HG02840 (cell line): ENCODE measurements at regions not wholly inside any gene's neighbourhood (a gene's known extent, or its start where the extent isn't known, plus 50 kb on each side); places are given as distances from the start of the nearest gene placed in this dataset.

ENCODE experiments used
- ATAC-seq: cut with Tn5 transposase; IDR thresholded peaks from one replicate; pipeline ENCODE4 v1.9.1; 2021; ENCODE audit warnings: mild to moderate bottlenecking, moderate library complexity, moderate number of reproducible peaks; ENCODE audit not compliant: unreplicated experiment, low FRiP score

- no peak for ATAC-seq
These were observed 1900.0 kb upstream of the SEL1L start for GRCh38 chr14:83433618-83434017.

DNA sequence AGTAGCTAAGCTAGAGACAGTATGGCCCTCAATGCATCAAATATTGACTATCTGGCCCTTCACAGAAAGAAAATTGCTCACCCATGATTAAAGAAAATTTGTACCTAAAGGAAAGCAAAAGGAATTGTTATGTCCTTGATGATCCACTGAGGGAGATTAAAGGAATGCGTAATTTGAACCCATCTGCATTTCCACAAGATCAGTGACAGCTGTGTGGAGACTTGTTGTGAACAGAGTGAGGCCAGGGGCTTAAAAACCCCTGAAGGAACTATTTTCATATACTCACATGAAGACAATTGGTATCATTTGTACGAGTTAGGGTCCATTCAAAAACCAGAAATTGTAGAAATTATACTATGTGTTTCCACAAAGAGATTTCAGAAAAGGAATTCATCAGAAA is 1908.1 kb upstream of the SEL1L start:
- ATAC-seq: no peak

DNA sequence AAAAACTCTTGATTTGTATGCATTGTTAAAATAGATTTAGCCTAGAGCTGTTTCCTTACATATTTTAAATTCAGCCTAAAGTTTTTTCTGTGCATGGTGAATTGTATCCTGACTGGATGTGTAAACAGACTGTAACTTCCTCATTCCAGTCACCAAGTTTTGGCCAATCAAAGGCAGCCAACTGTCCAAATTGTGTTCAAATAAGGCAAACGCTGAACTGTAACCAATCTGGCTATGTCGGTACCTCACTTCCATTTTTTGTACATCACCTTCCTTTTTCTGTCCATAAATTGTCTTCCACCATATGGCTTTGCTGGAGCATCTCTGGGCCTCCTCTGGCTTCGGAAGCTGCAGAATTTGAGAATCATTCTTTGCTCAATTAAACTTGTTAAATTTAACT is 1921.9 kb upstream of the SEL1L start:
- no peak for ATAC-seq

DNA sequence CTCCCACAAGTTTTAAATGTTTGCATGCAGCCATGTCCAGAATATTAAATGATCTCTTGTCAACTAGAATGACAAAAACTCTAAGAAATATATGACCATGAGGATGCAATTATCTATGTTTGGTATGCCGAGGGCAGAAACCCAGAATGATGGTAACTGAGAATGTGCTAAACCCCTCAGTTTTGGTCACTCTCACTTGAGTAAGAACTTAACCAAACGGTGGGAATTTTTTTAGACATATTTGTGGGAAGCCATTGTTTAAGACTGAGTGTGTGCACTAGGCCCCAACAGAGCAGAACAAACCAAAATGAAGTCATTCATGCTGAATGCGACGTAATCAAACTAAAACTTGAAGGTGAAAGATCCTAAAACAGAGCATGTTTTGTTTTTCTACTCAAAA is 1927.9 kb upstream of the SEL1L start:
- ATAC-seq: no peak

- ATAC-seq: no peak
These were observed 1929.1 kb upstream of the SEL1L start for GRCh38 chr14:83462759-83463158.

GRCh38 chr14:83463500-83464098 is 1929.9 kb upstream of the SEL1L start:
- no peak for ATAC-seq

- ATAC-seq: no peak
These were observed 1934.2 kb upstream of the SEL1L start for GRCh38 chr14:83467811-83468210.

DNA sequence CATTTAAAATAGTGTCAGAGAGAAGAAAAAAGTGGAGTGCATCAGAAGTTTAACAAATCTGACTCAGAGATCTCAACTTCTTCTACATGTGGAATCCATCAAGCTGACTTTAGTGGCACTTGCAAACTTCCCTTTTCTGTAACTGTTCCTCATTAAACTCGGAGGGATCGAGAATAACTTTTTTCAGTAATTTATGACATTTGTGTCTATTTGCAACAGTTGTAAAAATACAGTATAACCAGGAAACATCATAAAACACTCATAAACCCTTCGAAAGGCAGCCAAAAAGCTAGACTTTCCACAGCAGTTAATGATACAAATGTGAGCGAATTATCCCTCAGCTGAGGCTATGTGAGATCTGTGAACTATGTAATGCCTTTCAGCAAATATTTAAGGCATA is 1936.8 kb upstream of the SEL1L start:
- ATAC-seq: no peak

DNA sequence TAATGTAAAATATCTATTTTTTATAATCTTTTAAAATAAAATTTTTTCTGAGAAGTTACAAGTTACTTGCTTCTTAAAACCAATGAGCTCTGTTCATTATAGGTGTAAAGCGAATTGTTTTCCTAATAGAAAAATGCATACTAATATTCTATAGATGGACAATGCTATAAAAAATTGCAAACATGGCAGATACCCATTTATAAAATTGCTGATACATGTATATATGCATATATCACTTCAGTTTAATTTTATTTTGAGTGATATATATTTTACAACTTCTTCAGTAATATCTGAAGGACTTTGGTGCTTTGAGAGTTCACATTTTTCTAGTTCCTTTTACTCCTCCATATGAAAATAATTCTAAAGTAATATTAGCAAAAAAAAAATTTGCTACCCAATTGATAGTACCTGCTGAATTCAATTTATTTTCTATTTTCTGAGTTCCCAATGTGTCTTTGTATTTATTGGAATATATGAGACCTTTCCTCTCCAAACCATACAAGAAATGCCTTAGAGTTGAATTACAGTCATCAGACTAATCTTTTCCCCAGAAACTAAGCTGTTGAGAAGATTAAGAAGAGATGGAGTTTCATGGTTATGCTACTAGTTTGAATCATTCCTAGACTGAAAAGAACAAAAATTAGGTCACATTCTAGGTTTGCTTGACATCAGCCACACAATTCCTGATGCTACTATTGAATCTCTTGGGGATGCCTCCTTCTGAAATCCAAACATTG is 1937.5 kb upstream of the SEL1L start:
- ATAC-seq: no peak

DNA sequence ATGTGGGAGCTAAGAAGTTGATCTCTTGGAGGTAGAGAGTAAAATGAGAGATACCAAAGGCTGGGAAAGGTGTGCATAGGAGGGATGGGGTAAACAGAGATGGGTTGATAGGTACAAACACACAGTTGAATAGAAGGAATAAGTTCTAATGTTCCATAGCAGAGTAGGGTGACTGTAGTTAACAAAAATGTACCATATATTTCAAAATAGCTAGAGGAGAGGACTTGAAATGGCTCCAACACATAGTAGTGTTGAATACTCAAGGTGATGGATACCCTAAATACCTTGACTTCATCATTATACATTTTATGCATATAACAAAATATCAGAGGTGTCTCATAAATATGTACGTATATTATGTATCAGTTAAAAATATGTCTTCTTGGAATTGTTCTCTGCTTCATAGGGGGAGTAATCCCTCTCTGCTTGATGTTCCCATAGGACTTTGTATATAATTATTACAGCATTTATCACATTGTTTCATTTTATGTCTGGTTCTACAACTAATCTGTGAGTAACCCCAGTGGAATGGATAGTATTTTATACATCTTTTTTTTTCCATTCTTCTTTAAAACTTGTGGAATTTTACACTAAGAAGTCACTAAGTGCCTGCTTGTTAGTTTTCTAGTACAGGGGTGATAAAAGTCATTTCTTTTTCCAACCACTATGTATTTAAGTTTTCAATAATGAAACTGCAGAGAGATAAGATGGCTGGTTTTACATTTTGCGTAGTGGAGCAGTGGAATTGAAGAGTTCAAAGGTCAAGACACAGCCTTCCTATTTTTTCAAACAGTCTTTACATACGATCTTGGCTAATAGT is 1940.0 kb upstream of the SEL1L start:
- ATAC-seq: no peak

GRCh38 chr14:83478741-83479140 is 1945.1 kb upstream of the SEL1L start:
- ATAC-seq: no peak

- ATAC-seq: no peak
These were observed 1949.4 kb upstream of the SEL1L start for GRCh38 chr14:83483063-83483462.

GRCh38 chr14:83485591-83485990 is 1951.9 kb upstream of the SEL1L start:
- ATAC-seq: no peak

- ATAC-seq: no peak
These were observed 1957.4 kb upstream of the SEL1L start for GRCh38 chr14:83491091-83491490.

DNA sequence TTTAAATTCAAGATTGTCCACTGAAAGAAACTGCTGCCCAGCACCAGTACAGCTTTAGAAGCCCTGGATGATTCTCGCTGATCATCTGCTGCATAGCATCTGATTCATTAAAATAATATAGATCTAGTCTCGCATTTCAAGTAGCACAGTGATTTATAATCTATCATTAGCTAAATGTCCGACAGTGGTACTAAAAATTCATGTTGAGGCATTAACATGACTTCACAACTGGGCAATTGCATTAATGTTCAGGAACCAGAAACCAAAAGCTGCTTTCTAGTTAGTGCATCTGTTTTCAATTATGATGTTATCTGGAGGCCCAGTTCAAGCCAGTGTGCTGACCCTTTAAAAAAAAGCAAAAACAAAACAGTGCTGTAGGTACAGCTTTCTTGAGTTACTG is 1987.2 kb upstream of the SEL1L start:
- no peak for ATAC-seq

GRCh38 chr14:83529531-83529930 is 1995.9 kb upstream of the SEL1L start:
- ATAC-seq: no peak

DNA sequence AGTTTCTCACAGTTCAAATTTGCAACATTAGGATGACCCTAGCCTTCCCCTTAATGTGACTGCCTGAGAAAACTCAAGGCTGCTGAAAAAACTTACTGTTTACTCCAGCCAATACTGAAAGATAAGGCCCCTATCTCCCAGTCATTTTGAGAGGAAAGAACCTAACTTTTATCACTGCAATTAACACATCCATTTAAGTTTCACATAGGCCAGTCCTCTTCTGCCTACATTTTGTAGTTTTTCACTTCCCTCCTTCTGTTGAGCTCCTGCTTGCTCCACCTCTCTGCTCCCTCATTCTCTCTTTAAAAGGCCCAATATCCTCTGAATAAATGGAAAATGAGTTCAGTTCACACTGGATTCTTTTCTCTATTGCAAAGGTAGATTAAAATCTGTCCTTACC is 1996.2 kb upstream of the FLRT2 start:
- no peak for ATAC-seq

DNA sequence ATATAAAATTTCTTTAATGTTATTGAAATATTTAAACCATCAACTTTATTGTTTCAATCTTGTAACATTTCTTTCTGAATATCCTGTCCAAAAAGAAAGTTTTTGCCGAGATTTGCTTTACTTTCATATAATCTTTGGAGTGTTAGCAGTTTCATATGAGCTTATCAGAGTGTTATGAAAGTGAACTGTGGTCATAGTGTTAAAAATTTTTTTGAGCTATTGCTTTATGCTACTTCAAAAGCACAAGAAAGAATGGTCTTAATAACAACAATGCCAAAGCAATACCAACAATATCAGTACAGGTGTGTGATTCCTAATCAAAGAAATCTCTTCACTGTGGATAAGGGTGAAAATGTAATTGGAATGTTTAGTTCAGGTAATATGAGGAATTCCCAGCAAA is 1994.9 kb upstream of the FLRT2 start:
- ATAC-seq: no peak

- no peak for ATAC-seq
These were observed 1994.5 kb upstream of the FLRT2 start for GRCh38 chr14:83535444-83535843.

- ATAC-seq: no peak
These were observed 1988.8 kb upstream of the FLRT2 start for GRCh38 chr14:83541147-83541546.

GRCh38 chr14:83548061-83548839 is 1981.7 kb upstream of the FLRT2 start:
- ATAC-seq: no peak
